Lung microvascular endothelial cell (primary cell): ENCODE measurements at regions not wholly inside any gene's neighbourhood (a gene's known extent, or its start where the extent isn't known, plus 50 kb on each side); places are given as distances from the start of the nearest gene placed in this dataset.
"Not testable (repeated sequence)": the region's sequence is repeated elsewhere in the genome, so short reads cannot be mapped to it uniquely, and the experiment has no call there.

Source experiments
- DNase-seq, 2 donors: peaks; one replicate each; pipeline versions ENCODE4 v3.0.0 to v3.0.0-alpha.2; 2010; ENCODE audit warnings: low read depth in 2 of 2

DNA sequence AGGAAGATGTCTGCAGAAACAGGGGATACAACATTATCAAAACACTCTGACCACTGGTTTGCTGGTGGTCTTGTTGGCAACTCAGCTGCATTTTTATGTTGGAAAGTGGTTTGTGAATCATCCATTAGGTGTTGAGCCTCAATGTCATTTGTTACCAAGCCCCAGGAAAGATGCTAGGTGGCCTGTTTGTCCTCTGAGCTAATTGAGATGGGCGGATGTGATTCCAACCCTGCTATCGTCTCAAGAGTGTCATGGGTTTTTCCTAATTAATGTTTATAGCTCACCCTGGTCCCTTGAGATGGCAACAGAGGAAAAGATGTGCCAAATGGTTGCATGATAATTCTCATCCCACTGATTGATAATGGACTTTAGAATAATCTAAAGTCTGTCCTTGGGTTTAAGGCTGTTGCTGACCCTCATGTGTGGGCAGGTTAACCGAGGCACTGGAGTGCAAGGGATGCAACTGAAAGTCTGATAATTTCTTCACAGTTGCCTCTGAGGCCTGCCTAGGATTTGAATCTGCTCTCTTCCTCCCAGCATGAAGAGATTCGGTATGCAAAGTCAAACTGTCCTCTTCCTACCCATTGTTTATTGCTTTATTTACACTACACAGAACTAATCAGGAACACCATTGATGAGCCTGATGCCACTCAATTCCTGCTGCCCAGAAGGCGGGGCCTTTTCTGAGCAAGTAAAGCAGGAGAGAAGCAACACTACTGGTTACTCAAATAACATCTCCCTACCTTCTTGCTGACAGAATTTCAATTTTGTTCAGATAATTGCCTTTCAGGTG is 166.2 kb upstream of the TBC1D5 start:
- DNase-seq, result no peak

DNA sequence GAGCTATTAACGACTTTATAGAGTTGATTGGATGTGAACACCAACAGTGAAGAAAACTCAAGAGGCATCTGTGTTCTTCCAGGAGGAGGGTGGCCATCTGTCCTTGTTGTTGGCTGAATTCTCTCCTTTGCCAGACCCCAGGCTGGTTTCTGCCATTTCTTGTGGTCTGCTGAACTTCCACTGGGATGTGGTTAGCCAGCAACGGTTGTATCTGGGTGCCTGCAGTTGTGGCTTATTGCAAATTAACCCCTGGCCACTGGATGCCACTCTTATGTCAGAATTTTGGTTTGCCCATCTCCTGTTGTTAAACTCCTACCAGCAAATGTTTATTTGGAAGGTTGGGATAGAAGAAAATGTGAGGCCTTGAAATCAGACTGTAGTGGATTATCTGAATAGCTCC is 163.6 kb upstream of the TBC1D5 start:
- DNase-seq, result no peak

DNA sequence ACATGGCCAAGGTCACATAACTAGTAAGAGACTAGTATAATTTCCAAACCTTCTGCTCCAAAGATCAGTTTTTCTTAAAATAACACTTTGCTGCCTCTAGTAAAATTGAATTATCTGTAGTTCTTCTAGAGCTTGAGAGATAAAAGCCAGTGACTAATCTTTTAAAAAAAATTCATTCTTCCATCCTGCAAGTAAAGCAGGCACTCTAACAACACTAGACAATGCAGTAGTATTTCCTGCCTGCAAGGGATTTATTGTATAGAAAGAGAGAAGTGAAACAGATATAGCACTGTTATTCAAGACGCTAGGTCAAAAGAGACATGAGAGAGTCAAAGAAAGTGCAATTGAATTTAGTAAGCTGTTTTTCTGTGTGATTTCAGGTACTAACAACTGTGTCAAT is 159.5 kb upstream of the TBC1D5 start:
- no peak for DNase-seq

GRCh38 chr3:17894434-17895060 is 152.1 kb upstream of the TBC1D5 start:
- DNase-seq, result peak in 1 of 2 donors; percentile 9

DNA sequence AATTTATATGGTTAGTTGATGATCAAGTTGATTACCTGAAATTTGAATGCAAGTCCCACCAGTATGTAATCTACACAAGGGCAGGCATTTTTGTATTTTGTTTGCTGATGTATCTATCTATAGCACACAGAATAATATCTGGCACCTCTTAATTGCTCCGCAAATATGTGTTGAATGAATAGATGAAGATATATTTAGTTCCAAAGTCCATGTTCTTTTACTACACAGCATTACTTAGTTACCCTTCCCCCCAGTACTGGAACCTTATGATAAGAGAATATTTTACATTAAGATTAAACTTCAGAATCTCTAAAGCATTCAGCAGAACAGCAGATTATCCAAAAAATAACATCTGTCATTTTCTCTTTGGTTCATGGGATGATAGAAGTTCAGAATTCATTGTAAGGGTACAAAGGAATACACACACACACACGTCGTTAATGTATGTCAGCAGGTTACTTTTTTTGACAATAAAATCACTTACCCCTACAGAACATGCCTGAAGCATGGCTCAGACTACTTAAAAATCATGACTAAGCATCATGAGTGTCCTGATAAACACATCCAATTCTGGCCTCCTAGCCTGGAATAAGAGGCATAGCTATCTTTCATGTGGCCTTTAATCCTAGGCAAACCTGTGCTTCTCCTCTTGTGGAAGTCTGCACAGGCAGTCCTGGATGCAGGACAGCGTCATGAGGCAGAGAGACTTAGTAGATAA is 148.9 kb upstream of the TBC1D5 start:
- DNase-seq, result no peak

DNA sequence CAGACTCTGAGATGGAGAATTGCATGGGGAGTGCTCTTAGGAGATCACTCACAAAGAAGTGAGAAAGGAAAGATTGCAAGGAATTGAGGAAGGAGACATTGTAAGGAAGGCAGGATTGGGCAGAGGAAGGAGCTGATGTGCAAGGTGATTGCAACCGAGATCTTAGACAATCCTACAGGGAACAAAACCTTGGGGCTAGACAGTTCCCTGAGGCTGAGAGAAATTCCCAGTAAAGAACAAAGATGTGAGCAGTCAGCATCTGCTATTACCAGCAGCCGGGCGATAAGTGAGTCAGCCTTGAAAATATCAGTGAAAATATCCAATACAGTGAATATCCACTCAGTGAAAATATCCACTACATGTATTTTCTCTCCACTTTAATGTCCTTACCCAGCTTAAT is 143.6 kb upstream of the TBC1D5 start:
- no peak for DNase-seq

- no peak for DNase-seq
These were observed 140.6 kb upstream of the TBC1D5 start for GRCh38 chr3:17882981-17883380.

DNA sequence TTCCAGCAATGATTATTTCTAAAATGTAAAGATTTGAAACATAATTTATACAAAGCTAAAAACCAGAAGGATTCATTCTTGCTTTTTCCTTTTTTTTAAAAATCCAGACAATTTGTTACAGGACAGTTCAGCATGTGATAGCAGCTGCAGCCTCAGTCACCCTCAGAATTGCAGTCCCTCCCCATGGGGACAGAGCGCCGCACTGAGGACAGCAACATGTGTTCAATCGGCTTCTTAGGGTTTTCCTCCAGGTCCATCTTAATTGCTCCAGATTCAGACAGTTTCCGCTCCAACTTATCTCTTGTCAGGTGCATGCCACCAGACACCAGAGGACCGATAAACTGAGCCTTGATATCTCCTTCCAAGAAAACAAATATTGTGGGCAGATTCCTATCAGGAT is 134.9 kb upstream of the TBC1D5 start:
- DNase-seq, result no peak

GRCh38 chr3:17874636-17875035 is 132.2 kb upstream of the TBC1D5 start:
- DNase-seq, result no peak

- no peak for DNase-seq
These were observed 130.0 kb upstream of the TBC1D5 start for GRCh38 chr3:17872457-17872856.

DNA sequence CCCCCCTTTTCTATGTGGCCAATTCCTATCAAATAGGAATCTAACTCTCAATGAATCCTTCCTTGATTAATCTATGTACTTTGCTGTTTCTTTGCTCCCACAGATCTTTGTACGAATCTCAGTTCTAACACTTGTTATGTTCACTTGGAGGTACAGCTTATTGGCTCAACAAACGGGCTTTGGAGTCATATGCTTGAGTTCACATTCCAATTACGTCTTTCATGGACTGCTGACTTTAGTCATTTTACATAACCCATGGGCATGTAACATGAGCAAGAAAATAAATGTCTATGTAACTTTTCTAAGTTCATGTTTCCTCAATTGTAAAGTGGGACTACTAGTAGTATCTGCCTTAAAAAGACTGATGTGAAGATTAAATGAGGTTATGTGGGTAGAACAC is 123.2 kb upstream of the TBC1D5 start:
- DNase-seq, result no peak

- DNase-seq, result no peak
These were observed 119.0 kb upstream of the TBC1D5 start for GRCh38 chr3:17861476-17861875.

- DNase-seq, result not testable (repeated sequence)
These were observed 118.5 kb upstream of the TBC1D5 start for GRCh38 chr3:17860840-17861471.

DNA sequence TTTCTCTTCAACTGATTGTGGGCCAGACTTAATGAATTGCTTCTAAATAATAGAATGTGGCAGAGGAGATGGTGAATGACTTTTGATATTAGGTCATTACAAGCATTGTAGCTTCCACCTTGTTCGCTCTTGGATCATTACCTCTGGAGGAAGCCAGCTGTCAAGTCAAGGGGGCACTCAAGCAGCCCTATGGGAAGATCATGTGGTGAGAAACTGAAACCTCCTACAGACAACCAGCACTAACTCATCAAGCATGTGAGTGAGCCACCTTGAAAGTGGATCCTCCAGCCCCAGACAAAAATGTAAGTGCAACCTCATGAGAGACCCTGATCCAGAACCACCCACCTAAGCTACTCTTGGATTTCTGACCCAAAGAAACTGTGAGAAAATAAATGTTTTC is 109.8 kb upstream of the TBC1D5 start:
- DNase-seq, result no peak

GRCh38 chr3:17850448-17850847 is 108.0 kb upstream of the TBC1D5 start:
- no peak for DNase-seq

- no peak for DNase-seq
These were observed 105.7 kb upstream of the TBC1D5 start for GRCh38 chr3:17848102-17848501.

- DNase-seq, result no peak
These were observed 104.7 kb upstream of the TBC1D5 start for GRCh38 chr3:17847156-17847555.

- no peak for DNase-seq
These were observed 104.0 kb upstream of the TBC1D5 start for GRCh38 chr3:17846466-17846865.

DNA sequence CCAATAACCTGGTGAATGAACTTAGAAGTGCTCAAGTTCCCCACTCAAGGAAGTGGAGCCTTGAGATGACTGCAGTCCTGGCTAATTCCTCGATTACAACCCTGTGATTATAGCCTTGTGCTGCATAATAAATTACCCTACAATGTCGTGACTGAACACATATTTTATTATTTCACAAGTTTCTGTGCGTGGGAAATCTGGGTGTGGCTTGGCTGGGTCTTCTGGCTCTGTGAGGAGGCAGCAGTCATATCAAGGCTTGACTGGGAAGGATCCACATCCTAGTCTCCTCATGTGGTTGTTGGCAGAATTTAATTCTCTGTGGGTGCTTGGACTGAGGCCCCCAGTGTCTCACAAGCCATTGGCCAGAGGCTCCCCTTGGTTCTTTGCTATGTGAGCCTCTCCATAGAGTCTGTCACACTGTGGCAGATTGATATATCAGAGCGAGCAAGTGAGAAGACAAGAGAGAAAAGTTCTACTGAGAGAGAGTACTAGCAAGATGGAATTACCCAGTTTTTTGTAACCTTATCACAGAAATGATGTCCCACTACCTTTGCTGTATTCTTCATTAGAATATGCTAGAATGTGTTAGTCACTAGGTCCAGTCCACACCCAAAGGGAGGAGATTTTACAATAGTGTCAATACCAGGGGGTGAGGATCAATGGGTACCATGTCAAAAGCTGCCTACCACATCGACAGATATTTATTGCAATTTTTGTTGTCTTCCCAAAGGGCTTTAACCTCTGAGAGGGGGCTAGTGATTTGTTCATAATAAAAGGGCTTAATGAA is 102.8 kb upstream of the TBC1D5 start:
- no peak for DNase-seq

DNA sequence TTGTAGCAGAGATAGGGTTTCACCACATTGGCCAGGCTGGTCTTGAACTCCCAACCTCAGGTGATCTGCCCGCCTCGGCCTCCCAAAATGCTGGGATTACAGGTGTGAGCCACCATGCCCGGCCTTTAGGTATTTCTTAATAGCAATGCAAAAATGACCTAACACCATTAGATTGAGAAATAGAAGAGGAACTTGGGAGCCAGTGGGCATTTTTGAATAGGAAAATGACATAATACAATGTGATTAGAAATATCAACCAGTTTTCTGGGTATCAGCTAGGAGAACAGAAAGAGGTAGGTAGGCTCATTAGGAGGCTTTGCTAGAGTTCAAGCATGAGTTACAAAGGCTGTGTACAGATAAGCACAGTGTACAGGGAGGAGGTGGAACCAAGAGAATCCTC is 101.8 kb upstream of the TBC1D5 start:
- no peak for DNase-seq

DNA sequence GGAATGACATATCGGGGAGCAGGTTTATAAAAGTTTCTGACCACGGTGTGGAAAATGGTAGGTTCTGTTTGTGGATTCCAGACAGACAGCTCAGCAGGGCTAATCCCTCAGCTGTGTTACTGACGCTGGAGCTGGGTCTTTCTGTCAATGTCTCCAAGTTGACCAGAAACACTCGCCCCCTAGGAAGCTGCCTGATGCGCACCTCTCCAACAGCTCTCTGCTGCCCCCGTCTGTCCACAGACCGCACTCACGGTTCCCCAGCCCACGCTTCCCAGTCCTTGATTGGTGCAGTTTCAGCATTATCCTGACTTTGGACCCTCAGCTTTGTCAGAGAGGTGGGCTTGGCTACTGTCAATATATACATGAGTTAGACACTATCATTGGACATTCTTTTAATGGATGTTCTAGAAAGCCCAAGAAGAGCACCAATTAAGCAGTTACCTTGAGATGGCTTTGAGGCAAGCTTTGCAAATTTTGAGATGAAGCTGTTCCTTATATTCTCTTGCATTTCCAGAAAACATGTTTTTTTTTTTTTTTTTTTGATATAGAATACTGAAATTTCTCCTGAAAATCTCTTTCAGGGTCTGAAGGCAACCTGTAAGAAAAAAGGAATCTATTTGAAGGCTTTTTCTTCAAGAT is 98.9 kb upstream of the TBC1D5 start:
- peak; percentile 62 to 73 for DNase-seq
